ENCODE measurements at regions not wholly inside any gene's neighbourhood (a gene's known extent, or its start where the extent isn't known, plus 50 kb on each side); places are given as distances from the start of the nearest gene placed in this dataset.

GRCh38 chr1:29683472-29683871 lies 447.1 kb downstream of the PTPRU start:
- POLR2A ChIA-PET, result no interaction called here
- Histone ChIP-seq H3K4me3 (no peak overlapping the region), H3K4me1 (ENCODE audit: control insufficient read depth, insufficient read depth, low read length) (peaks cover 5% of the 10 kb centered on the region), H3K27me3 (replicated peaks in 1 of 2; ENCODE audit: control insufficient read depth in 2 of 2, insufficient read depth in 2 of 2, low read length in 1 of 2) (no peaks in the 10 kb centered on the region), H3K27ac (ENCODE audit: control insufficient read depth, insufficient read depth) (no peak overlapping the region), H3K9ac (ENCODE audit: control insufficient read depth, insufficient read depth, low read length) (no peak overlapping the region), H4K20me1 (ENCODE audit: control insufficient read depth, insufficient read depth) (no peaks in the 10 kb centered on the region), H3K9me3 (replicated peaks; ENCODE audit: control insufficient read depth, insufficient read depth, low read length) (no peaks in the 10 kb centered on the region), H3K4me2 (ENCODE audit: control insufficient read depth, insufficient read depth) (no peak overlapping the region), H2AFZ (ENCODE audit: control insufficient read depth, low read depth, low read length) (no peak overlapping the region), H3K79me2 (ENCODE audit: control insufficient read depth, insufficient read depth, low read length) (no peaks in the 10 kb centered on the region), H3K36me3 (ENCODE audit: control insufficient read depth in 2 of 2, insufficient read depth in 2 of 2, low read length in 1 of 2) (no peaks in the 10 kb centered on the region)
- SMC1A ChIA-PET (ENCODE audit: uncharacterized antibody, unreplicated experiment), result no interaction called here
- WGBS (ENCODE audit: insufficient coverage, insufficient replicate concordance, low lambda C conversion rate, missing lambda C conversion rate), result 62% methylated on average over 5 of the region's 5 CpGs
- CTCF ChIA-PET, result no interaction called here
- no peak for ATAC-seq
- no peak for FAIRE-seq
- intact Hi-C loops (cut with micrococcal nuclease; ENCODE audit: unreplicated experiment) (no loop called here), in situ Hi-C loops (cut with MboI) (no loop called here)
- no peak for DNase-seq (ENCODE audit: low read depth, low spot score)
- TF ChIP-seq SRF (IDR thresholded peaks at IDR 0.05; ENCODE audit: low read depth in 2 of 2, low read length in 2 of 2) (no peak), ESRRA (IDR thresholded peaks at IDR 0.05; ENCODE audit: low read length) (no peak), HSF1 (IDR thresholded peaks at IDR 0.05; ENCODE audit: low read depth, low read length) (no peak), CHD2 (IDR thresholded peaks at IDR 0.05; ENCODE audit: borderline replicate concordance, low read depth, low read length) (no peak), MTA2 (IDR thresholded peaks at IDR 0.05; ENCODE audit: low read depth) (no peak), SREBF1 (IDR thresholded peaks at IDR 0.05; ENCODE audit: low read length) (no peak), TBL1XR1 (IDR thresholded peaks at IDR 0.05; ENCODE audit: low read depth, low read length) (no peak), CREB1 (IDR thresholded peaks at IDR 0.05; ENCODE audit: low read depth) (no peak), ZSCAN29 (IDR thresholded peaks at IDR 0.05) (no peak)
- TF ChIP-seq, protein P1, sequence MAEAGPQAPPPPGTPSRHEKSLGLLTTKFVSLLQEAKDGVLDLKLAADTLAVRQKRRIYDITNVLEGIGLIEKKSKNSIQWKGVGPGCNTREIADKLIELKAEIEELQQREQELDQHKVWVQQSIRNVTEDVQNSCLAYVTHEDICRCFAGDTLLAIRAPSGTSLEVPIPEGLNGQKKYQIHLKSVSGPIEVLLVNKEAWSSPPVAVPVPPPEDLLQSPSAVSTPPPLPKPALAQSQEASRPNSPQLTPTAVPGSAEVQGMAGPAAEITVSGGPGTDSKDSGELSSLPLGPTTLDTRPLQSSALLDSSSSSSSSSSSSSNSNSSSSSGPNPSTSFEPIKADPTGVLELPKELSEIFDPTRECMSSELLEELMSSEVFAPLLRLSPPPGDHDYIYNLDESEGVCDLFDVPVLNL (IDR thresholded peaks at IDR 0.05; ENCODE audit: low read depth, low read length), result no peak
- RAD21 ChIA-PET (ENCODE audit: unreplicated experiment), result no interaction called here
- no TSS peak for BruUV-seq (replicated peaks)
